GM21390 (cell line): ENCODE measurements at regions not wholly inside any gene's neighbourhood (a gene's known extent, or its start where the extent isn't known, plus 50 kb on each side); places are given as distances from the start of the nearest gene placed in this dataset.

Source experiments
- ATAC-seq: cut with Tn5 transposase; IDR thresholded peaks from one replicate; pipeline ENCODE4 v1.9.1; 2021; ENCODE audit not compliant: unreplicated experiment

- no peak for ATAC-seq
Measured at GRCh38 chr7:9796241-9796640, 1177.4 kb upstream of the PHF14 start.

DNA sequence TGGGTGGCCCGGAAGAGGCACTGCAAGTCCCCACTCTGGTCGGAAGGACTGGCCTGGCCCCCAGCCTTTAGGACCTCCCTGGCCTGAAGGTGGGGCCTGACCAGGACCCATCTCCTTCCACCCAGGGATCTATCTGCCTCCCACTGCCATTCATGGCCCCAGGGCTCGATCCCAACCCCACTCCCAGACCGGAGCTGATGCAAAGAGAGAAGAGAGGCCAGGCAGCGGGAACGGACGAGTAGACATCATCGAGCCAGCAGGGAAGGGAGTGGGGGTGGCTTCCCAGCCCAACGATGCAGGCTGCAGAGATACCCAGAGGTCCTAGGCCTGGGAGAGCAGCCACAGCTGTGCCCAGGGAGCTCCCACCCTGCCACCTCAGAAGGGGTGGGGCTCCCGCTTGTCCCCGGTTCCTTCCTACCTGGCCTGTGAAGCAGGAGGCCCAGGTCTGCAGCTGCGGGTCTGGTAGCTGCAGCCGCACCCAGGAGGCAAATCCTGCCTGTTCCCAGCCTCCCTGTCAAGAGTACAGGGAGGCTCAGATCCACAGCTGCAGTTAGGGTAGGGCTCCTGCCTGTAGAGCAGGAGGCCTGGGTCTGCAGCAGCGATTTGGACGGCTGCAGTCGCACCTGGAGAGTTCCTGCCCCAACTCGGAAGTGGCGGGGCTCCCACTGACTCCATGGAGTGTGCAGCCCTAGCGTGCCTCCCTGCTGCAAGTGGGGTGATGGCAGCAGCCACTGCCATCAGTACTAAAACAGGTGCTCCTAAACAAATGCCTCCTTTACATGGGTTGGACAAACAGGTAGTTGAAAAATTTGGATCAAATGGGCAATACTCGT is 1151.0 kb upstream of the PHF14 start:
- ATAC-seq, result no peak

DNA sequence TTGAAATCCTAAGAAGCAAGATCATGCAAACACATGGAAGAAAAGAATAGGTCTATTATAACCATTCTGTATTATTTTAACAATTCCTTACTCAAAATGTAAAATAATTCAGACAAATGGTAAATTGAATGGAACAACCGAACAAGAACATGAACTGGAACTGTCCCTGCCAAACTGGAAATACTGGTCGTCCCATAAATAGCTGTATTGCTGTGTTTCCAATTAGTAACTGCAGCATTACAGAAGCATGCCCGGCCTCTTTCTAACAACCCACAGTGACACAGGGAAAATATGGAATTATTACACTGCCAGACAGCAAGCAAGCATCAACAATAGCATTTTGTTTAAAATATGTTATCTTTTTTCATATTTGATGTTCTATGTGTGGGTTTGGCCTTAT is 1138.5 kb upstream of the PHF14 start:
- no peak for ATAC-seq

- no peak for ATAC-seq
Measured at GRCh38 chr7:9836671-9837070, 1137.0 kb upstream of the PHF14 start.

- ATAC-seq, result no peak
Measured at GRCh38 chr7:9842301-9842700, 1131.4 kb upstream of the PHF14 start.

DNA sequence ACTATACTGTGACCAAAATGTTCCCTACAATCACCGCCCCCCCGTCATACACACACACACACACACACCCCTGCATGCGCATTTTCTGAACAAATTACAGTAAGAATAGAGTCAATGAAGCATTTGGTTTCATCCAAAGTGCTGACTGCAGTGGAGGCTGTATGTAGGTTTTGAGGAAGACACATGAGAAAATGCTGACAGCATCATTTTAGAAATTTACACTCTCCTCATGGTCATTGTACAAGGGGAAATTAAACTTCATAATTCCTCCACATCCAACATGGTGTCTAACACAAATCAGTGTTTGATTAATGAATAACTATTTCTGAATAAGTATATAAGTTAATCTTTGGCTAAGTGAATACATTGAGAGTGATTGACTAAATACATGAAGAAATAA is 1126.8 kb upstream of the PHF14 start:
- no peak for ATAC-seq

DNA sequence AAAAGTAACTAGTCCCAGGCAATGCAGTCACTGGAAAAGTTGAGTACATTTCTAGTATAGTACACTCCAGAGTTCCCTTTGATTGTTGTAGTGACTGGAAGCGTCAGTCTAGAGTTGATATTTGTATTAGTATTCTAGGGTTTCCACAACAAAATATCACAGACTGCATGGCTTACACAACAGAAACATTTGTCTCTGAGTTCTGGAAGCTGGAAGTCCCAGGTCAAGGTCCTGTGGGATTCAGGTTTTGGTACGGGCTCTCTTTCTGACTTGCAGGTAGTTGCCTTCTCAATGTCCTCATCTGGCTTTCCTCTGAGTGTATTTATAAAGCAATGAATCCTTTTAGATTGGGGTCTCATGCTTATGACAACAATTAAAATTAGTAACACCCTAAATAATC is 1119.1 kb upstream of the PHF14 start:
- no peak for ATAC-seq

- ATAC-seq, result no peak
Measured at GRCh38 chr7:9856668-9857067, 1117.0 kb upstream of the PHF14 start.

GRCh38 chr7:9863545-9863944 is 1110.1 kb upstream of the PHF14 start:
- ATAC-seq, result no peak

DNA sequence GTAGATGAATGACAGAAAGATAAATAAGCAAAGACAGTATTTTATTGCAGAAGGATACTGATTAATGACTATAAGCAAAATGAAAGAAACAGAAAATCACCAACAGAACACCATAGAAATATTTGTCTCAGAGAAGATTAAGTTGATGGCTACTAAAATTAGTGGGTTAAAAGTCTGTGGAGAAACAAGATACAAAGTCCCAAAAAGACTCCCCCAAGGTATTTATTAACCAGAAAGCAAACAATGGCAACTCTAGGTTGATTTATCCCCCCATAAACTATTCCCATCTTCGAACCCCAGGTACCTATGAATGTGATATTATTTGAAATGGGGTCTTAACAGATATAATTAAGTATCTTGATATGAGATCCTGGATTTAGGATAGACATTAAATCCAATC is 1104.5 kb upstream of the PHF14 start:
- ATAC-seq, result no peak

DNA sequence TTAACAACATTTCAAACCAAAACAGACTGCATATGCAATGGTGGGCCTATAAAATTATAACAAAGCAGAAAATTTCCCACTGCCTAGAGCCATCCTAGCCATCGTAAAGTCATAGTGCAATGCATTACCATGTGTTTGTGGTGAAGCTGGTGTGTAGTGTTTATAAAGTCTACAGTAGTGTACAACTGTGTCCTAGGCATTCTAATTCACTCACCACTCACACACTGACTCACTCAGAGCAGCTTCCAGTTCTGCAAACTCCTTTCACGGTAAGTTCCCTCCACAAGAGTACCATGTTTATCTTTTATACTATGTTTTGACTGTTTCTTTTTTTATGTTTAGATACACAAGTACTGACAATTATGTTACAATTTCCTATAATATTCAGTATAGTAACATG is 1104.1 kb upstream of the PHF14 start:
- no peak for ATAC-seq

GRCh38 chr7:9870674-9871073 is 1103.0 kb upstream of the PHF14 start:
- ATAC-seq, result no peak

GRCh38 chr7:9874182-9874581 is 1099.5 kb upstream of the PHF14 start:
- ATAC-seq, result no peak

GRCh38 chr7:9876053-9876452 is 1097.6 kb upstream of the PHF14 start:
- no peak for ATAC-seq

- ATAC-seq, result no peak
Measured at GRCh38 chr7:9889554-9889953, 1084.1 kb upstream of the PHF14 start.

DNA sequence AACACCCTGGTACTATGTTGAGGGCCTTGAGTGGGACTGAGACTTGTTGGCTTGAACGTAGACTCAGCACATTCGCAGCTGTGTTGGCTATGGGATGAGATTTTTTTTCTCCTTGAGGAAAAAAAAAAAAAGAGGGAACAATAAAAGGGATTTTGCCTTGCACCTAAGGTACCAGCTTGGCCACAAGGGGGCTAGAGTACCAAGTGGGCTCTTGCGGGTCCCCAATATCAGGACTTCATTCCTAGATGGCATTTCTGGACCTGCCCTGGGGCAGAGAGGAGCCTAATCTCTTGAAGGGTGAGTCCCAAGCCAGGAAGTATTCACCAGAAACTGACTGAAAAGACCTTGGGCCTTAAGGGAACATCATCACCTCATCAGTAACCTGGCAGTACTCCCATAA is 1083.6 kb upstream of the PHF14 start:
- ATAC-seq, result no peak

GRCh38 chr7:9891056-9891455 is 1082.6 kb upstream of the PHF14 start:
- ATAC-seq, result no peak

GRCh38 chr7:9900339-9900738 is 1073.3 kb upstream of the PHF14 start:
- no peak for ATAC-seq

DNA sequence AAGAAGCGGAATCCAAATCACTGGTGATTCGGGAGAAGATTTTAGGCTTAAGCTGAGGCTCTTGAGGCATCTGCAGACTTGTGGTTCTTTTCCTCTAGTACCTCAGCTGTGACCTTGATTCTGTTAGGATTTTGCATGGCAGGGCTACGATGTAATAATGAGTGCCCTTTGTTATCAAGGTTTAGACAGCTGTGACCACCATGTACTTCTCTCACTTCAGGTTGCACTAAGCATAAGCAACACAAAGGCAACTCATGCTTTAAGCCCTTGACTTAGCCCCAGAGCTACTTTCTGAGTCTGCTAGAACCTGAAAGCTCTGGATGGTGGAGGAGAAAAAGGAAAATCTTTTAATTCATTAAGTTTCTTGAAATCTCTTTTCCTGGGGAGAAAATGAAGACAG is 1052.3 kb upstream of the PHF14 start:
- ATAC-seq, result no peak

GRCh38 chr7:9937944-9938631 is 1035.6 kb upstream of the PHF14 start:
- no peak for ATAC-seq

GRCh38 chr7:9939176-9939575 is 1034.5 kb upstream of the PHF14 start:
- ATAC-seq, result no peak

GRCh38 chr7:9945131-9945530 is 1028.5 kb upstream of the PHF14 start:
- ATAC-seq, result no peak

GRCh38 chr7:9945857-9946256 is 1027.8 kb upstream of the PHF14 start:
- no peak for ATAC-seq
